IMR-90 (cell line): ENCODE measurements at regions not wholly inside any gene's neighbourhood (a gene's known extent, or its start where the extent isn't known, plus 50 kb on each side); places are given as distances from the start of the nearest gene placed in this dataset.
"Not testable (repeated sequence)": the region's sequence is repeated elsewhere in the genome, so short reads cannot be mapped to it uniquely, and the experiment has no call there.

Experiments
- BHLHE40 ChIP-seq: fragments of 150-350 bp; IDR thresholded peaks from 2 replicates; pipeline ENCODE4 v1.6.1; 2016; ENCODE audit warnings: mild to moderate bottlenecking, low read depth, low read length
- CTCF ChIP-seq: conservative IDR thresholded peaks from 2 replicates; pipeline ENCODE4 v1.5.1; 2012; ENCODE audit warnings: mild to moderate bottlenecking, low read depth, low read length, improper control_type of control experiment
- MXI1 ChIP-seq: IDR thresholded peaks from 2 replicates; pipeline ENCODE4 v1.6.1; 2012; ENCODE audit warnings: low read depth, mild to moderate bottlenecking, low read length, moderate library complexity, borderline replicate concordance
- NFE2L2 ChIP-seq: fragments of 150-350 bp; IDR thresholded peaks from 2 replicates; pipeline ENCODE4 v1.6.1; 2016; ENCODE audit warnings: low read depth, mild to moderate bottlenecking, low read length
- POLR2A ChIP-seq: IDR thresholded peaks from 2 replicates; pipeline ENCODE4 v1.6.1; 2012; ENCODE audit warnings: mild to moderate bottlenecking, low read depth, low read length
- RAD21 ChIP-seq: IDR thresholded peaks from 2 replicates; pipeline ENCODE4 v1.6.1; 2012; ENCODE audit warnings: low read length, improper control_type of control experiment
- RFX5 ChIP-seq: IDR thresholded peaks from 2 replicates; pipeline ENCODE4 v1.8.0; 2012; ENCODE audit warnings: low read depth, mild to moderate bottlenecking, low read length, moderate library complexity
- USF2 ChIP-seq: fragments of 150-350 bp; IDR thresholded peaks from 2 replicates; pipeline ENCODE4 v1.6.1; 2017; ENCODE audit warnings: mild to moderate bottlenecking, antibody characterized with exemption, low read length, low read depth

- TF ChIP-seq POLR2A, NFE2L2, CTCF, USF2, MXI1, RFX5, RAD21, BHLHE40: not testable (repeated sequence)
Observed at GRCh38 chr19:14283813-14284520, 78.0 kb upstream of the ADGRL1 start.
